GM21723 (cell line): ENCODE measurements at regions not wholly inside any gene's neighbourhood (a gene's known extent, or its start where the extent isn't known, plus 50 kb on each side); places are given as distances from the start of the nearest gene placed in this dataset.

ENCODE experiments used
- ATAC-seq: cut with Tn5 transposase; IDR thresholded peaks from one replicate; pipeline ENCODE4 v1.9.1; 2021; ENCODE audit warnings: mild to moderate bottlenecking, moderate library complexity; ENCODE audit not compliant: unreplicated experiment

- no peak for ATAC-seq
Observed at GRCh38 chr16:85353839-85354685, 241.8 kb upstream of the CIBAR2 start.

DNA sequence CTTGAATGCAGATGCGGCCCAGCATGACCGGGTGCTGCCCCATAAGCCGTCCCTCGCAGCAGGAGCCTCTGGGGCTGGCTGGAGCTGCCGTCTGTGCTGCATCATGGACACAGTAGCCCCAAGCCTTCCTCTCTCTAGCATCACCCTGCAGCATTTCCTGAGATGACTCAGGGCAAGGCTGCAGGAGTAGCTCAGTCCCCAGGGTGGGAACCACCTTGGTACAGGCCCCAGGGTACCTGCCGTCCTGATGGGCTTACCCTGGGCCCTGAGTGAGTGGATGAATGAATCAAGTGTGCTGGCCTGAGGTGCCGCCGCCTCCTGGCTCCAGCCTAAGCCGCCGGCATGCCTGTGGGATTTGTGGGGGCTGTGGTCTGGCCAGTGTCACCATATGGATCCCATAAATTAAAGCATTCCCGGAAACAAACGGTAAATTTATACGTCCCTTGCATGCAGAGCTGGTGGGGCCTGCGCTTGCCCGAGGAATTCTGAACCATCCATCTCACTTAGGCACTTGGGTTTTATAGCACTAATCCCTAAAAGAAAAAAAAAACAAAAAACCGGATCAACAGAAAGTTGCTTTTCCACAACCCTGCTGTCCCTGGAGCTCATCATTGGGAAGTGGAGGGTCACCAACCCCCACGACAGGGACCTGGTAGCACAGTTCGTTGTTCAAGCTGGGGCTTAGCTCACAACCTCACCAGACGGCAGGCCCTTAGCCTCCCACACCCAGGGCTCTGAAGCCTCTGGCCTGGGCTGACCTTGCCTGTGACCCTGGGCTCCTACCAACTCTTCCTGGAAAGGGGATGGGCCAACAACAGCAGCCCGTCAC is 242.6 kb upstream of the CIBAR2 start:
- no peak for ATAC-seq

DNA sequence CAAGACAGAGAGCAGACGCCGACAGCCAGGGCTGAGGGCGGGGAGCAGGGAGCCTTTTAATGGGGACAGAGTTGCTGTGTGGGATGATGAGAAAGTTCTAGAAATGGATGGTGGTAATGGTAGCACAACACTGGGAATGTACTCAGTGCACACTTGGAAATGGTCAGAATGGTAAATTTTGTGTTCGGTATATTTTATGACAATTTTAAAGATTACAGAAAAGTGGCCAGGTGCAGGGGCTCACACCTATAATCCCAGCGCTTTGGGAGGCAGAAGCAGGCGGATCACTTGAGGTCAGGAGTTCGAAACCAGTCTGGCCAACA is 243.2 kb upstream of the CIBAR2 start:
- no peak for ATAC-seq

GRCh38 chr16:85356157-85356556 is 243.9 kb upstream of the CIBAR2 start:
- ATAC-seq: no peak

- ATAC-seq: no peak
Observed at GRCh38 chr16:85357323-85357722, 245.1 kb upstream of the CIBAR2 start.

DNA sequence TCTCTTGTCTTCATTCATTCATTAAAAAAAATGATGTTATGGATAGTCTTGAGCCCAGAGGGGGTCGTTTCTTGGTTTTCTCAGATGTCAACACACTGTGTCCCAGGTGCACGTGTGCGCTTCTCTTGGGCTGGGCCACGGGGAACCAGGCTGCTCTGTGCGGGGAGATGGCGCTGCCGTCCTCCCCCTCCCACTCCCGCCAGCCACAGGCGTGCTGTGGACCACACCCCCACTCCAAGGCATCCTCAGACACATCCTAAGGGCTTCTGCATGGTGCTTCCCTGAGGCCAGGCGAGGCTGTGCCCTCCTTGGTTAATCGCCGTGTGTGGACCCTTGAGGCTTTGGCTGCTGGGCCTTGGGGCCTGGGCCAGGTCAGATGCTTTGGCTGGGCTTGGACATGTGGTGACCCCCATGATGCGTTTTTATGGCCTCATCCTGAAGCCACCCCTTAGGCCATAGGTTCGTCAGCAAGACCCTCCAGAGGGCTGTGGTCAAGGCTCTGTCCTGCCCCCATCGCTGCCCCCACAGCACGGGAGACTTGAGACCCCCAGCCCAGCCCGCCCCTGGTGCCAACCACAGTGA is 245.7 kb upstream of the CIBAR2 start:
- ATAC-seq: no peak

DNA sequence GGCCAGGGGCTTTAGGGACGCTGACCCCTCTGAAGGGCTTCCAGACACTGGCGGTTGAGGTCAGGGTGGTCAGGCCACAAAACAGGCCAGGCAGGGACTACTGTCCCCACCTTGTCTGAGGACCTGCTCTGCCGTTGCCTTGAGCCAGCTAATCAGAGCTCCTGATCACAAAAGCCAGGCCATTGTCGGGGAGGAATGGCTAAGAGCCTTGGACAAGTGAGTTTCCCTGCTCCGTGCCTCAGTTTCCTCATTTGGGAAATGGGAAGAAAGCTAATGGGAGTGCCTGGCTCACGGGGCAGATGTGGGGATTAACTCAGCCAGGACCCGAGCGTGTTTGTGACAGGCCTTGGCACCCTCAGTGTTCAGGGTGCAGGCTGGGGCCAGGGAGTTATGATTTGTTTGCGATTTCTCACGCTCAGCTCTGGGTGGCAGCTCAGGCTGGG is 246.5 kb upstream of the CIBAR2 start:
- no peak for ATAC-seq

DNA sequence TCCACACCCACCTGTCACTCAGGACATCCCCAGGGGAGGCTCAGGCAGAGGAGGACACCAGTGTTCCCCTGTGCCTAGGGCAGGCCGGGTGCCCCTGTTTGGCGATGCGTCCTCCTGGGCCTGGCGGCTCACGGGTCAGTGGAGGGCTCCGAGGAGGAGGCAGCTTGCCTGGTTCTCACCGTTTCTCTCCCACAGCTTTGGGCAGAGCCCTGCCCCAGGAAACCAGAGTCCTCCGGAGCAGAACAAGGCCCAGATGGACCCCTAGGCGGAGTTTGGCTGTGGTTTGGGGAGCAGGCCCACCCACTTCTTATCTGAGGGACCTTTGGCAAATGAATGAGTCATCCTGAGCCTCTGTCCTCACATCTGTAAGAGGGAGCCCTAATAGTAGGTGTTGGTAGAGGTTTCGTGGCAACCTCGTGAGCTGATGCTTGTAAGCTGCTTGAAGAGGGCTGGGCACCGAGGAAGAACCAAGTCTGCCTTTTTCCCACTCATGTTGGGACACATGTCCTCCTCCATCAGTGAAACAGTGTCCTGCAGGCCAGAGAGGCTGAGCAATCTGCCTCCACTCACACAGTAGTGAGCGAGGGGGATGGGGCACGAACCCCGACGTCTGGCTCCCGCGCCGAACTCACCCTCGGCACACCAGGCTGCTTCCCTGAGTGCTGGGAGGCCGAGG is 247.0 kb upstream of the CIBAR2 start:
- ATAC-seq: no peak

DNA sequence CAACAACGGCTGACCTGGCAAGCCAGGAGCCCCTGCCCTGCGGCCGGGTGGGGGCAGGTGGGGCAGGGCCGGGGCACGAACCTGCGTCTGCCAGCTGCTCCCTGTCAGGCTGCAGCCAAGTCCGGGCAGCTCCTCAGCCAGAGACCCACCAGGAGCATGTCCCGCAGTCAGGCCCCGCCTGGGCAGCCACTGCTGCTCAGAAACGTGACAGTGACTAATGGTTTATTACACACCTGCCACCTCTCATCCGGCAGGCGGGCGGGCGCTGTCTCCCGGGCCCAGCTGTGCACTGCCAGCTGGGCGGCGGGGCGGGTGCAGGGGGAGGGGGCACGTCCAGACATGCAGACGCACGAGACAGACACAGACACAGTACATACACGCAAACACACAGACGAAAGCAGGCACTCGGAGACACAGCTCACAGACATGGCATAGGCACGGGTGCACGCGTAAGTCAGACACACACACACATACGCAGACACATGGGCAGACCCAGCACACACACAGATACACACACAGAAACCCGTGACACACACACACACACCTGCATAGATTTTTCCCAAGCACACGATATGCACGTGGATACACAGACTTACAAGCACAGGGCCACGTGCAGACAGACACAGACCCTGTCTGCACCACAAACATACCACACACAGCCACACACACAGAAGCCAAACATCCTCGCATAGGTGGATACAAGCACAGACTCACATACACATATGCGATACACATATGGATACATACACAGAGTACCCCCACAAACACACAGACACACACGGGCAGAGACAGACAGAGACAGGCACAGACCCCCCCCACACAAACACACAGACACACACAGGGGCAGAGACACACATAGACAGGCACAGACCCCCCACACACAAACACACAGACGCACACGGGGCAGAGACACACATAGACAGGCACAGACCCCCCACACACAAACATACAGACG is 248.3 kb upstream of the CIBAR2 start:
- no peak for ATAC-seq

DNA sequence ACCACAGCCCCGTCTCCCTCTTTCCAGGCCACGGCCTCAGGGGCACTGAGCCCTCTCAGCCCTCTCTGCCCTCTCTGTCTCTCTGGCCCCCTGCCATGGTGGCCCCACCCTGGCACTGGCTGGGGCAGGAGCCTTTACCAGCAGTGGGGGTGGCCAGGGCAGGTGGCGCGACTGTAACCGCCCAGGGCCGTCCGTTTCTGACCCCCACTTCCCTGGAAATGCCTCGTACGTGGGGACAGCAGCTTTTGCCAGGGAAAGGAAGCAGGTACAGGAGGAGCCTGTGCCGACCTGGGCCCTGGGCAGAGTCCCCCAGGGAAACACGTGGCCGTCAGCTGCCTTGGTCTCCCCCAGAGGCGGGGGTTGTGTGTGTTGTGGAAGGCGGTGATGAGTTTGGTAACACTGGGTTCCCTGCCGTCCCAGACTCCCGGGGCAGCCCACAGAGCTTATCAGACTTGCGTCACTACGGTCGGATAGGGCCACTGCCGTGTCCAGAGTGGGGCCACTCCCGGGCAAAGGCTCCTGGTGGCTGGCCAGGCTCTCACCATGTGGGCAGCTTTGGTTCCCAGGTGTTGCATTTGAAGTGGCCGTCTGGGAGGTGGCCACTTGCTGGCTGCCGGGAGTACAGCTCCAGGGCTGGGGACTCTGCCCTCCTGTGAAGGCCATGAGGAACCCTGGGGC is 249.3 kb upstream of the CIBAR2 start:
- ATAC-seq: no peak

- ATAC-seq: no peak
Observed at GRCh38 chr16:85362443-85362842, 250.2 kb upstream of the CIBAR2 start.

- ATAC-seq: no peak
Observed at GRCh38 chr16:85363427-85363826, 249.7 kb upstream of the GSE1 start.

DNA sequence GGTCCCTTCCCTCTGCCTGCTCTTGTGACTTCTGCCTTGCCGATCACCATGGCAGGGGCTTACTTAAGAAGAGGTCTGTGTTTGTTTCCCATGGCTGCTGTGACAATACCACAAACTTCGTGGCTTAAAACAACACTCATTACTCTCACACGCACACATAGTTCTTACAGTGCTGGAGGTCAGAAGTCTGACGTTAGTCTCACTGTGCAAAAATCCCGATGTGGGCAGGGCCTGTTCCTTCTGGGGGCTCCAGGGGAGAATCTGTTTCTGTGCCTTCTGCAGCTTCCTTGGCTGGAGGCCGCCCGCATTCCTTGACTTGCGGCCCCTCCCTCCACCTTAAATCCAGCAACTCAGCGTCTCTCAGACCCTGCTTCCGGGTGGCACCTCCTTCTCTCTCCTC is 249.2 kb upstream of the GSE1 start:
- no peak for ATAC-seq

- no peak for ATAC-seq
Observed at GRCh38 chr16:85364323-85365040, 248.6 kb upstream of the GSE1 start.

- no peak for ATAC-seq
Observed at GRCh38 chr16:85365120-85365519, 248.0 kb upstream of the GSE1 start.

DNA sequence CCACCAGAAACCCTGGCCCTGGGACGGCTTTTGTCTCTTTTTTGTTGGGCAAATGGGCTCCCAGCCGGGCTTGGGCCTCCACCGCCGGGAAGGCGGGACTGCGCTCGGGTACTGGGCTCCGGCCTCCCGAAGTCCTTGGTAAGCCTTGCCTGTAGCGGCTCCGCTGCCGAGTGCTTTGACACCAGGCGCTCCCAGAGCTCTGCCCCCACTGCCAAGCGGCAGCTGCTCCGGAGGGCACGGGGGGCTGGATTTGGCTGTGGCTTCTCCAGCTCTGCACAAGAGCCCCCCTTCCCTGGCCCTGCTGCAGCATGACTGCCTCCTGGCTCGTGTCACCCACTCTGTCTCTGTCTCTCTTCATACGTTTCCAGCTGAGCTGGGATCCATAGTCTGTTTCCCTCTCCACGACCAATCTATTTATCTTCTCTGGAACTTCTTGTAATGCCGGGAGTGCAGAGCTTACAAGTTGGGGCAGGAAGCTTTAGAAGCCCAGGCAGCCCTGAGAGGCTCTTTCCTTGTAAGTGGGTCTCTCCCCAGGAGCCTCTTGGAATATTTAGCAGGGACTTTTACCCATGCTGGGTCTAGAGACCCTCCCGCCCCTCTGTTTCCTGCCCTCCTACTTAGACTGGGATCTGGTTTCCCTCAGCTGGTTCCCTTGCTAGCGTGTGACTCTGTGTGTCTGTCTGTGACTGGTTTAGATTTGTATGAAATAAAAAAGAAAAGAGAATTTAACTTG is 246.9 kb upstream of the GSE1 start:
- ATAC-seq: no peak

DNA sequence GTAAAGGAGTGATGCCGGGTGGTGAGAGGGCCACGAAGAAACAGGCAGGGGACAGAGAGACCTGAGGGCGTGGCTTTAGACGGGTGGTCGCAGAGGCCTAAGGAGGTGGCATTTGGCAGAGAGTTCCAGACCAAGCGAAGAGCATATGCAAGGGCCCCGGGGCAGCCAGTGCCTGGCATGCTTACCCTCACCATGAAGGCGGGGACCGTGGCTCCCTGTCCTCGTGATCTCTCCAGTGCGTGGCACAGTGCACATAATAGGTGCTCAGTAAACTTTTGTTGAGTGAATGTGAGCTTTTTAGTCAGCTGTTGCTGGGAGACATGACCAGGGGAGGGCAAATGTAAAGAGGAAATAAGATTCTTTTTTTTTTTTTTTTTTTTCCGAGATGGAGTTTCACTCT is 245.6 kb upstream of the GSE1 start:
- no peak for ATAC-seq

GRCh38 chr16:85369060-85369459 is 244.1 kb upstream of the GSE1 start:
- ATAC-seq: no peak
